ENCODE measurements at regions not wholly inside any gene's neighbourhood (a gene's known extent, or its start where the extent isn't known, plus 50 kb on each side); places are given as distances from the start of the nearest gene placed in this dataset.

DNA sequence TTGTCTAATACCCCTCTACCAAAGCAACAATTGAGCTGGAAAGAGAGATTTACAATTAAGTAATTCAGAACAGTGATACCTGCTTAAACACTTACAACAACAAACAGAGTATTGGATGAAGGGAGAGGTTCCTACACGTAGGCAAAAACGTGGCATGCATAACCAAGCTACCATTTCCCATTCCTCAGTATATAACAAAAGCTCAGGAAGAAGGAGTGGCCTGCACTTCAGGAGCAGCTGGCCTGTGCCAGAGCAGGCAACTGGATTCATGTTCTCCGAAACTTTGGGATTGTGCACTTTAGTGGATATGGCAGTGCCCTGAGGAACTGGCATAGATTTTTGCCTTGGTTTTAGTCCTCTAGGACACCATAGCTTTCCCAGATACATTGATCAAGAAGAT, 630.2 kb upstream of the PCDH9 start:
- Mint-ChIP-seq H3K4me3 (no peak overlapping the region), H3K4me1 (no peaks in the 10 kb centered on the region), H3K27me3 (no peaks in the 10 kb centered on the region)

DNA sequence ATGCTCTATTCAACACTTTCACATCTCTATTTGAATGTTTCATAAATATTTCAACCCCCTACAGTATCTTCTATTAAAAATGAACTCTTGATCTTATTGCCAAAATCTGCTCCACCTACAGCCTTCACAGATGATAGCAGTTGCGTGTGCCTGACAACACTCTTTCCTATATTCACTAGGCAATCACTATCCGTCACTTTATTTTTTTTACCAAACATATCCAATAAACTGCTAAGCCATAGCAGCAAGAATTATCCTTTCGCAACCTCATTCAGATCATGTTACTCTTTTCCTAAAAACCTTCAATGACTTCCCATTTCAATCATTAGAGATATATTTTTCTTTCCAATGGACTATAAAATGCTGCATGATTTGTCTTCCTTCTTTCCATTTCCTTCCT, 629.8 kb upstream of the PCDH9 start:
- H3K27me3 Mint-ChIP-seq, result no peaks in the 10 kb centered on the region
- CTCF ChIA-PET, result no interaction called here
- ATAC-seq (no peak), DNase-seq (no peak)
- H3K27ac Mint-ChIP-seq, result no peak overlapping the region
- peaks cover 13% of the 10 kb centered on the region for H3K9me3 Mint-ChIP-seq (ENCODE audit: low read depth)
- no peaks in the 10 kb centered on the region for H3K4me1 Mint-ChIP-seq
- H3K36me3 Mint-ChIP-seq, result no peaks in the 10 kb centered on the region
- H3K4me3 Mint-ChIP-seq, result no peak overlapping the region

More for the DNA sequence above, 630.2 kb upstream of the PCDH9 start:
- ATAC-seq (no peak), DNase-seq (no peak)
- Mint-ChIP-seq H3K27ac (no peak overlapping the region), H3K36me3 (no peaks in the 10 kb centered on the region), H3K9me3 (ENCODE audit: low read depth) (peaks cover 13% of the 10 kb centered on the region)
- CTCF ChIA-PET, result no interaction called here

DNA sequence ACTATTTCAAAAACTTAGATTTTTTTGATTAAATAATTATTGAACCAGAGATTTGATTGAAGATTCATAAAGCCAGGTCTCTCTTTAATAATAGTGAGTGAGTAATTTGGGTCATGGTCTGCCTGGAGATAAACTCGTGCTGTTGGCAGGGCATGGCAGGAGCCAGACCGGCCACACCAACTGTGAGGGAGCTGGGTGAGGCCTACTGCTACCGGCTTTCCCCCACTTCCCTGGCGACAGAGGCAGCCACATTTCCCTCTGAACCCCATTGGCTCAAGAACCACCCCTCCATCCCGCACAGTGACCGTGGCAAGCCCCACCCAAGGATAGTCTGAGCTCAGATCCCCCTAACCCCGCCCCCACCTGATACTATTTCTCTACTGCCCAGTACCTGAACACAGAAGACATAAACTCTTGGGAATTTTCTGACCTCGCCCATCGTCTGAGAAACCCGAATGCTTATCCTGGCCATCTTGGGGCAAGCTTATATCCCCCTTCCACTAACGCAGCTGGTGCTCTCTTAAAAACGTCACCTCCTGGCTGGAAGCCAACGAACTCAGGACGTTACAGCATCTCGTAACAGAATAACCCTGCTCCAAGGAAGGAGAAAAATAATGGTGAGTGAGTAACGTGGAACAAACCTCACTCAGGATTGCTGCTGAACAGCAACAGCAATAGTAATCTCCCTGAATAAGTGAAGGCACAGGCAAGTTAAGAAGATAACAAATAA, 627.6 kb upstream of the PCDH9 start:
- CTCF ChIA-PET, result no interaction called here
- no peaks in the 10 kb centered on the region for H3K4me1 Mint-ChIP-seq
- no peak for ATAC-seq
- H3K27me3 Mint-ChIP-seq, result no peaks in the 10 kb centered on the region
- peaks cover 13% of the 10 kb centered on the region for H3K9me3 Mint-ChIP-seq (ENCODE audit: low read depth)
- no peak overlapping the region for H3K4me3 Mint-ChIP-seq
- no peaks in the 10 kb centered on the region for H3K36me3 Mint-ChIP-seq
- DNase-seq, result no peak
- H3K27ac Mint-ChIP-seq, result no peak overlapping the region

DNA sequence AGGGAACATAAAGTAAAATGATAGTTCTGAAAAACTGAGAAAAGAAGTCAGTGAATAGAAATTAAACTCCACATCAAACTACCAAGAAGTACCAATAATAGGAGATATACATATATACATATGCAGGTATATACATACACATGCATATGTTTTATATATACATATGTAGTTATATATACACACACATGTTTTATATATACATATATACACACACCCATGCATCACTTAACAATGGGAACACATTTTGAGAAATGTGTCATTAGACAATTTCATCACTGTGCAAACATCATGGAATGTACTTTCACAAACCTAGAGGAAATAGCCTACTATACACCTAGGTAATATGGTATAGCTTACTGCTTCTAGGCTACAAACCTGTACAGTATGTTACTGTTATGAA, 626.8 kb upstream of the PCDH9 start:
- no peaks in the 10 kb centered on the region for H3K27me3 Mint-ChIP-seq
- no peak overlapping the region for H3K27ac Mint-ChIP-seq
- H3K4me3 Mint-ChIP-seq, result no peak overlapping the region
- CTCF ChIA-PET, result no interaction called here
- no peak for ATAC-seq
- peaks cover 12% of the 10 kb centered on the region for H3K9me3 Mint-ChIP-seq (ENCODE audit: low read depth)
- no peaks in the 10 kb centered on the region for H3K4me1 Mint-ChIP-seq
- no peaks in the 10 kb centered on the region for H3K36me3 Mint-ChIP-seq
- no peak for DNase-seq

DNA sequence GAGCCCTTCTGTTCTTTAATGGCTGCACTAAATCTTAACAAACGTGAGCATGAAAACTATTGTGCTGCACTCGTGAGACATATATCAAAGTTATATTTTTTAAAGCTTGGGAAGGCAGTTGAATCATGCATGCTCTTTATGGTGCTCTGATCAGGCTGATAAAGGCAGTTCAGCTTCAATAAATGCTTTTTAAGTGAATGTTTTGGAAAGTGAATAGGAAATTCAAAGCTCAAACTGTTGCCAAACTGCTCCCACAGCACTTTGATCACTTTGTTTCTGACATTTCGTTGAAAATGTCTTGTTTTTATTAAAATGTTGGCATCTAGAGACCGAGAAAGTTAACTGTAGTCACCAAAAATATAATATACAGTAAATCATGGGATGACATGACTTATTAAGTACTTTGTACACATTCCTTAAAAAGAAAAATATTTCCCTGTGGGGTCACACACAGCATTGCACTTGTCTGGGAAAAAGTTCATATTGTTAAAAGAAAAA, 625.7 kb upstream of the PCDH9 start:
- ATAC-seq (no peak), DNase-seq (no peak)
- peaks cover 17% of the 10 kb centered on the region for H3K9me3 Mint-ChIP-seq (ENCODE audit: low read depth)
- no peak overlapping the region for H3K4me3 Mint-ChIP-seq
- H3K4me1 Mint-ChIP-seq, result no peaks in the 10 kb centered on the region
- CTCF ChIA-PET, result no interaction called here
- H3K36me3 Mint-ChIP-seq, result no peaks in the 10 kb centered on the region
- H3K27me3 Mint-ChIP-seq, result no peaks in the 10 kb centered on the region
- H3K27ac Mint-ChIP-seq, result no peak overlapping the region

DNA sequence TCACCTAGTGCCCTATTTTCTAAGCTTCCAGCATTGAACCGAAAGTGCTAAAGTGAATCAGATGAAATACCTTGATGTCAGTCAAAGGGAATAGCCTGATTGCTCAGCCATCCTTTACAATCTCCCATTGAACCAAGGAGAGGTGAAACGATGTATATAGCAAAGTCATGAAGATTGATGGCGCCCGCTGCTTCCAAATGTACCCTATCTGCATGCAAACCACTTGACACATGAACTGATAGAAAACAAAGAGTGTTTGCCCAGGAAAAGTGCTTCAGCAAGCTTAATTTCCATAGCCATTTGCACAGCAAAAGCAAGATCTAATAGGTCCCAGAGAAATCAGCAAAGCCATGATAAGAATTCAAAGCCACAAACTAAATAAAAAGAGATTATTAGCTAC, 624.9 kb upstream of the PCDH9 start:
- CTCF ChIA-PET, result no interaction called here
- no peaks in the 10 kb centered on the region for H3K36me3 Mint-ChIP-seq
- H3K4me3 Mint-ChIP-seq, result no peak overlapping the region
- DNase-seq, result no peak
- no peak overlapping the region for H3K27ac Mint-ChIP-seq
- no peaks in the 10 kb centered on the region for H3K27me3 Mint-ChIP-seq
- ATAC-seq, result no peak
- peaks cover 16% of the 10 kb centered on the region for H3K9me3 Mint-ChIP-seq (ENCODE audit: low read depth)
- H3K4me1 Mint-ChIP-seq, result no peaks in the 10 kb centered on the region

DNA sequence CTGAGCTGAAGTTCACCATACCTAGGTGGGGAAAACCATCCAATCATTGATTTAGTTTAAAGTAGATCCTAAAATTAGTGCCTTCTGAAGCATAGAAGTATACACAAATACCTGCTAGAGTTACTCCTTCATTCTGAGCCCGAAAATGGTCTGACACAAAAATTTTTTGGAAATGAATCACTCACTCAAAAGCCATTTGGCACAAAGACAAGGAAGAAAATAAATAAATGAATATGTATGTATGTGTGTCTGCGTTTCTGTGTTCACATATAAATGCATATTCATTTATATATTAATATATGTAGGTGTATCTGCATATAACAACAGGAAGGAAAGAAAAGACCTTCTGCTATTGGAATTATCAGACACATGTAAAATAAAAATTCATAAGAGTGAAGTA, 614.4 kb upstream of the PCDH9 start:
- Mint-ChIP-seq H3K36me3 (no peaks in the 10 kb centered on the region), H3K4me3 (no peak overlapping the region), H3K27me3 (no peaks in the 10 kb centered on the region), H3K27ac (no peak overlapping the region), H3K9me3 (ENCODE audit: low read depth) (peaks cover 6% of the 10 kb centered on the region), H3K4me1 (no peaks in the 10 kb centered on the region)
- CTCF ChIA-PET, result no interaction called here
- DNase-seq (no peak), ATAC-seq (no peak)

DNA sequence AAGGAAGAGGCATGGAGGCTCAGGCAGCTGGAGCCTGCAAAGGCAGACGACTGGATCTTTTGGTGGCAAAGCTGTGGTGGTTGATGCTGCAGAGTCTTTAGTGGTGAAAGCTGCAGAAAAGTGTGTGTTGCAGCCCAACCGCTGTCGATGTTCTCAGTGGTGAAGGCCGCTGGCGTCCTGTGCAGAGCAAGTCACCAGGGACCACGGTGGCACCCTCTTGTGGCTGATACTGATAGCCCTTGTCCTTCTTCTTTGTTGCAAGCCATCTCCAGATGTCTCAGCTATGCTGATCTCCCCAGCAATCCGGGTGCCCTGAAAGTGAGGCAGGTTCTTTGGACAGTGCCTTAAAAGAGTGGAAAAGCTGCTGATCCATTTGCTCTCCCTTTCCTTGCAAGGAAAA, 610.9 kb upstream of the PCDH9 start:
- no peak overlapping the region for H3K27ac Mint-ChIP-seq
- CTCF ChIA-PET, result no interaction called here
- no peak for DNase-seq
- H3K27me3 Mint-ChIP-seq, result no peaks in the 10 kb centered on the region
- ATAC-seq, result no peak
- no peaks in the 10 kb centered on the region for H3K36me3 Mint-ChIP-seq
- H3K4me3 Mint-ChIP-seq, result no peak overlapping the region
- peaks cover 9% of the 10 kb centered on the region for H3K9me3 Mint-ChIP-seq (ENCODE audit: low read depth)
- H3K4me1 Mint-ChIP-seq, result no peaks in the 10 kb centered on the region

DNA sequence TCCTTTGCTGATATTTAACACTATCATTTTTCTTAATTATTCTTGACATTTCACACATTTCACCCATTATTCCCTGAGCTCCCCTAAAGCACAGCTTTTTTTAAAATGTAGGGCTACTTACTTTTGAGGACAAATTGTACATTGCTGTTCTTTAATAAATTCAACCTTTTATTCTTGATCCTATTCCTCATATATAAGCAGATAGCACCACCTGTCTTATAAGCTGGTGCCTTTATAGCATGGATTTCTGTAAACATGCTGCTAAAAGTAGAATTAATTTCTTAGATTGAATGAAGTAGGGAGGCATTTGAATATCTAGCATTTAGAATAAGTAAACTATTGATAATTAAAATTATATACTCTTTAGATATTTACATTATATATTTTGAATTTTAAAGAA, 603.4 kb upstream of the PCDH9 start:
- no peak for DNase-seq
- Mint-ChIP-seq H3K27me3 (no peaks in the 10 kb centered on the region), H3K4me3 (no peak overlapping the region), H3K9me3 (ENCODE audit: low read depth) (peaks cover 3% of the 10 kb centered on the region), H3K4me1 (no peaks in the 10 kb centered on the region), H3K36me3 (no peaks in the 10 kb centered on the region), H3K27ac (no peak overlapping the region)
- no peak for ATAC-seq
- CTCF ChIA-PET, result no interaction called here

DNA sequence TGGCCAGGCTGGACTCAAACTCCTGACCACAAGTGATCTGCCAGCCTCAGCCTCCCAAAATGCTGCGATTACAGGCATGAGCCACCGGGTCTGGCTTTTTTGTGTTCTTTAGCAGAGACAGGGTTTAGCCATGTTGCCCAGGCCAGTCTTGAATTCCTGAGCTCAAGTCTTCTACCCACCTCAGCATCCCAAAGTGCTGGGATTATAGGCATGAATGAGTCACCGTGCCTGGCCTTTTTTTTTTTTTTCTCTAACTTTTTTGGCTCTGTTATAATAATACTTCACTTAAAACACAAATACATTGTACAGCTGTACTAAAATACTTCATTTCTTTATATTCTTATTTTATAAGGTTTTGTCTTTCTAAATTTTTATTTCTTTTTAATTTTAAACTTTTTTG, 599.5 kb upstream of the PCDH9 start:
- ATAC-seq, result no peak
- no peak for DNase-seq
- Mint-ChIP-seq H3K27ac (no peak overlapping the region), H3K36me3 (no peaks in the 10 kb centered on the region), H3K9me3 (ENCODE audit: low read depth) (peaks cover 9% of the 10 kb centered on the region), H3K27me3 (no peaks in the 10 kb centered on the region), H3K4me1 (no peaks in the 10 kb centered on the region), H3K4me3 (no peak overlapping the region)
- CTCF ChIA-PET, result no interaction called here

DNA sequence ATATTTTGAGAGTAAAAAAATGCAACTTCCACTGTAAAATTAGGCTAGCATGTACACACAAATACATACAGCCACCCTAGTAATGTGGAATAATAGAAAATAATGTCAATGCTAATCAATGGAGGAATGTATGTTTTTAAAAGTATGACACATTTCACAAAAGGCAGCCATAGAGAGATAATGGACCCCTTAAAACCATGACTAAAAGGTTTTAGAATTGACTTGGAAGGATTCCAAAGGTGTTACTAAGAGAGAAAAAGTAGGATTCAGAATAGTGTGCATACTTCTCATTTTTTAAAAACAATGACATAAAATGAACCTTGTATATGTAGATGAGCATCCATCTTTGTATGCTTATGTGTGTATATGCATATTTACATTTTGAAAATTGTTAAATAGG, 597.9 kb upstream of the PCDH9 start:
- Mint-ChIP-seq H3K4me3 (no peak overlapping the region), H3K36me3 (no peaks in the 10 kb centered on the region), H3K27ac (no peak overlapping the region), H3K4me1 (no peaks in the 10 kb centered on the region), H3K27me3 (no peaks in the 10 kb centered on the region), H3K9me3 (ENCODE audit: low read depth) (peaks cover 9% of the 10 kb centered on the region)
- CTCF ChIA-PET, result no interaction called here
- DNase-seq (no peak), ATAC-seq (no peak)

DNA sequence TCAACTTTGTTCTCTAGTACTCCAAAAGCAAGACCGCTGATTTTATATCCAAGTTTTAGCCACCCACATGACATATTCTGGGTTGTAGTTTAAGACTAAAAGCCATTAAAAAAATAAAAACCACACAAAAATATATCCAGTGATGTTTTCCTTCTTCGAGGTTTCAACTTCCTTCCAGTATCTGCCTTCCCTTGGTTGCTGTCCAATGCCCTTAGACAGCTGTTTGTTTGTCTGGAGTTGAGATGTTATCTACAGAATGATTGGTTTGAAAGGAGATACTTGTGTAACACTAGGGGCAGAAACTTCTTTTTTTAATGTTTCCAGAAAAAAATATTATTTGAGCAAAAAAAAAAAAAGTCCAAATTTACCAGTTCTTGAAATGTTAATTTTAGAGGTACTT, 591.5 kb upstream of the PCDH9 start:
- H3K36me3 Mint-ChIP-seq, result no peaks in the 10 kb centered on the region
- H3K9me3 Mint-ChIP-seq (ENCODE audit: low read depth), result peaks cover 6% of the 10 kb centered on the region
- DNase-seq (no peak), ATAC-seq (no peak)
- H3K4me1 Mint-ChIP-seq, result no peaks in the 10 kb centered on the region
- no peak overlapping the region for H3K27ac Mint-ChIP-seq
- CTCF ChIA-PET, result no interaction called here
- H3K4me3 Mint-ChIP-seq, result no peak overlapping the region
- no peaks in the 10 kb centered on the region for H3K27me3 Mint-ChIP-seq

DNA sequence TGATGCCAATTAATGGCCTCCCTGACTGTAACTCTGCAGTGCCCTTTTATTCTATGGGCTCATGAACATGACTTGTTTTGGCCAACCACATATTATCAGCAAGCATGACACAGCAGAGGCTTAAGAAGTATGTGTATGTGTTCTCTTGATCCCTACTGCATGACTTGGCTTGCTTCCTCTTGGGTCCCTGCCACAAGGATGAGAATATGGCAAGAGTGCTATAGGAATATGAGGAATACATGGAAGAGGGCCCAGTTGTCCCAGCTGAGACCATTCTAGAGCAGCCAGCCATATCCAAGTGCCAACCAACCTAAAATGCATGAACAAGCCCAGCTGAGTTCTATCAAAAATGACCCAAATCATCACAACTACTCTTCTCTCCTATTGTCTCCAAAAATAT, 576.7 kb upstream of the PCDH9 start:
- Mint-ChIP-seq H3K27me3 (no peaks in the 10 kb centered on the region), H3K36me3 (peaks cover 2% of the 10 kb centered on the region), H3K27ac (no peak overlapping the region), H3K4me1 (no peaks in the 10 kb centered on the region), H3K9me3 (ENCODE audit: low read depth) (peaks cover 2% of the 10 kb centered on the region), H3K4me3 (no peak overlapping the region)
- CTCF ChIA-PET, result no interaction called here
- DNase-seq, result no peak
- no peak for ATAC-seq

DNA sequence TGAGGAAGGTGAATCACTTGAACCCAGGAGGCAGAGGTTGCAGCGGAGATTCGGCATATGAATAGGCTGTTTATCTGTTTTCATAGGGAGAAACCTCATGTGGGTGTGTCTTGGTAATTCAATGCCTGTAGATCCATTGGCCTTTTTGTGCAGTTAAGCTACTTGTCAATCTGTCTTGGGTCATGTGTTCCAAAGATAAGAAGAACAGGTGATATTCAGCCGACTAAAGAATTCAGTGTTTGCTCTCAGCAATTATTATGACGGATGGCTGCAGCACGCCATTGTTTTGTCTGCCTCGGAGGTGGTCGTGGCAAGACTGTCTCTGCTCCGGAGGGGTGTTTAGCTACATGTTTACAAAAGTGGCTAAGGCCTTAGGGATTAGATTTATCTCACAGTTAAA, 573.0 kb upstream of the PCDH9 start:
- Mint-ChIP-seq H3K4me3 (no peak overlapping the region), H3K9me3 (ENCODE audit: low read depth) (peaks cover 6% of the 10 kb centered on the region), H3K27me3 (no peaks in the 10 kb centered on the region), H3K36me3 (peaks cover 2% of the 10 kb centered on the region), H3K27ac (no peak overlapping the region), H3K4me1 (no peaks in the 10 kb centered on the region)
- ATAC-seq (no peak), DNase-seq (no peak)
- CTCF ChIA-PET, result no interaction called here

DNA sequence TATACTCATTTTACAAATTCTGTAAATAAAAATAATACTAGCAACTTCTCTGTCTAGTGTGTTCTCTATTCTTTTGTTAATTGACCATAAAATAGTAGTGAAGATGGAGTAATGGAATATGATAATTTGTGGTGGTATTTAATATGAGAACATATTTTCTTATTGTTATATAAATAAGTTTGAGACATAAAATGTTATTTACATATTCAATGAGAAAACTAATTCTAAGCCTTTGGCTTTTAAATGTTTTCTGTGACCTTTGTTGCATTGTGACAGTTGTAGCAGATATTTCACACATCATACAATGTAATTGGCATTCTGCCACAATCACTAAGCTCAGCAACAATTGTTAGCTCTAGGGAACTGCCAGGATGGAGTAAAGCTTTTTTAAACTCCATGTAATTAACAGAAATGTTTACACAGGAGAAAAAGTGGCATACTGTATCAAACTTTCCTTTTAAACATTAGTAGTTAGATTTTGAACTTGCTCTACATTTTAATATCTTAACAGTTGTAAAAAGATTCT, 562.1 kb upstream of the PCDH9 start:
- Mint-ChIP-seq H3K36me3 (no peaks in the 10 kb centered on the region), H3K4me3 (no peak overlapping the region), H3K27me3 (no peaks in the 10 kb centered on the region), H3K9me3 (ENCODE audit: low read depth) (peaks cover 4% of the 10 kb centered on the region), H3K4me1 (no peaks in the 10 kb centered on the region), H3K27ac (no peak overlapping the region)
- ATAC-seq (no peak), DNase-seq (no peak)
- CTCF ChIA-PET, result no interaction called here

Measured in activated CD8-positive, alpha-beta memory T cell treated with anti-CD3 and anti-CD28 coated beads, Interleukin-2, amount 10 ng/mL, durations not matched to agents 7 days and 5 days (primary cell).